ENCODE measurements at regions not wholly inside any gene's neighbourhood (a gene's known extent, or its start where the extent isn't known, plus 50 kb on each side); places are given as distances from the start of the nearest gene placed in this dataset.

GRCh38 chr10:55509168-55509567 is 708.1 kb upstream of the PCDH15 start:
- TF ChIP-seq EZH2 (IDR thresholded peaks at IDR 0.05): no peak
- TF ChIP-seq CTCF (IDR thresholded peaks at IDR 0.05): no peak
- TF ChIP-seq EZH2phosphoT487 (IDR thresholded peaks at IDR 0.05): no peak

Measured in neural progenitor cell (in vitro differentiated cells).